NCI-H1092 treated with DMSO at 0.1 percent for 48 hours (cell line): ENCODE measurements at regions not wholly inside any gene's neighbourhood (a gene's known extent, or its start where the extent isn't known, plus 50 kb on each side); places are given as distances from the start of the nearest gene placed in this dataset.

Experiments
- DNase-seq: peaks from one replicate; lab custom pipeline; 2025; lab: John Stamatoyannopoulos, UW

DNA sequence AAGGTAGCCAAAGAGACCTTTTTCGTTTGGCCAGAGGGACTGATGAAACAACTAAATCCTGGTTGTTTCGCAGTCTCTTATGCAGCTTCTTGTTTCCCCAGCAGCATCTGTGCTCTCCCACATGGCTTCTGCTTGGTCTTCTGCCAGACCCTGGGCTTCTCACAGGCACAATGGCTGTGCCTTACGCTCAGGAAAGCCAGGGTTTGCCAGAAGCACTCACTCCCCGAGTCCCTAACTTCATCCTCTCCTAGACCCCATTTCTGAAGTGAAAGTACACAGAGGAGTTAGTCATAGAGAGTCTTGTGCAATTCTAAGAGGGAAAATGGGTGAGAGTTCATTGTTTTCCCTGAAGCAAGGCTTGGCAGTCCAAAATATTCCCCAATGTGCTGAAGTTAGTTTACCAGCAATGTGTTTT is 121.7 kb downstream of the EVX1 start:
- DNase-seq: no peak

DNA sequence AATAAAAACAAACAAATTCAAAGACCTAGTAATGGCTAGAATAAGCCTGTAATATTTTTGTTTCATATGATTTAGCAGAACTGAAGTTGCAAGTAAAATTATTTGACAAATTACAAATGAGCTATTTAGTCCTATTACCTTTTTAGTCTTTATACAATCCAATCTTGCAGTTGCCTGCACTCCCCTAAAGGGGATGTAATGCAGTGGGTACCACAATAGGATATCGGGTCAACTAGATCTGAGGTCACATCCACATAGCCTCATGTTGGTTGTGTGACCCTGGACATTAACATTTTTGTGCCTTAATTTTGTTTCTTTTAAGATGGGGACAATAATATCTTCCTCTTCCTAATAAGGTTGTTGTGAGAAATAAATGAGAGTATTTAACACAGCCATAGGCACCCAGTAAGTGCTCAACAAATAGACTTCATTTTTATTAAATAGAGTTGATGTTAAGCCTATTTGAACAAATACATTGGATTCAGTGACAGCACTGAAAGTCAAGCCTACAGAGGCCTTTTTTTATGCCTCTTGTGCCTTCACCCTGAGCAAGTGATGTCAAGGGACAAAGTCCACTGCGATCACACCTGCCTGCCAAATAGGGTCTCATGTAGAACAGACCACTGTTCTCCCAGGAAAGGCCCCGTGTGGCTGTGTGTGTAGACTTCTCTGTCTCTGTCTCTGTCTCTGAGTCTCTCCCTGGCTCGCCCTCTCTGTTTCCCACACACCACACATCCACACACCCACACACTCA is 124.8 kb downstream of the EVX1 start:
- DNase-seq: no peak

DNA sequence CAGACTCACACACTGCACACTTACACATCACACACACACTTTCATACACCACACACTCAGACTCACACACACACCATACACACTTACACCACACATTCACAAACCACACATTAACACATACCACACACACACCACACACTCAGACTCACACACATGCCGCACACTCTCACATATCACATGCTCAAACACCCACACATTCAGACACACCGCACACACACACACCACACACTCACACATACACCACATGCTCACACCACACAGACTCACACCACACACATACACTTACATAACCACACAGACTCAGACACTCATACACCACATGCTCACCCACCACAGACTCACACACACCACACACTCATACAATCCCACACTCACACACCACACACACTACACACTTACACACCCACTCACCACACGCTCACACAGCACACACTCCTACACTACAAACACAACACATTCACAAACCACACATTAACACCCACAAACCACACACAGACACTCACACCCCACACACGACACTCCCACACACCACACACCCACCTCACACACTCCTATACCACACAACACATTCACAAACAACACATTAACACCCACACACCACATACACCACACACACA is 125.4 kb downstream of the EVX1 start:
- DNase-seq: no peak

DNA sequence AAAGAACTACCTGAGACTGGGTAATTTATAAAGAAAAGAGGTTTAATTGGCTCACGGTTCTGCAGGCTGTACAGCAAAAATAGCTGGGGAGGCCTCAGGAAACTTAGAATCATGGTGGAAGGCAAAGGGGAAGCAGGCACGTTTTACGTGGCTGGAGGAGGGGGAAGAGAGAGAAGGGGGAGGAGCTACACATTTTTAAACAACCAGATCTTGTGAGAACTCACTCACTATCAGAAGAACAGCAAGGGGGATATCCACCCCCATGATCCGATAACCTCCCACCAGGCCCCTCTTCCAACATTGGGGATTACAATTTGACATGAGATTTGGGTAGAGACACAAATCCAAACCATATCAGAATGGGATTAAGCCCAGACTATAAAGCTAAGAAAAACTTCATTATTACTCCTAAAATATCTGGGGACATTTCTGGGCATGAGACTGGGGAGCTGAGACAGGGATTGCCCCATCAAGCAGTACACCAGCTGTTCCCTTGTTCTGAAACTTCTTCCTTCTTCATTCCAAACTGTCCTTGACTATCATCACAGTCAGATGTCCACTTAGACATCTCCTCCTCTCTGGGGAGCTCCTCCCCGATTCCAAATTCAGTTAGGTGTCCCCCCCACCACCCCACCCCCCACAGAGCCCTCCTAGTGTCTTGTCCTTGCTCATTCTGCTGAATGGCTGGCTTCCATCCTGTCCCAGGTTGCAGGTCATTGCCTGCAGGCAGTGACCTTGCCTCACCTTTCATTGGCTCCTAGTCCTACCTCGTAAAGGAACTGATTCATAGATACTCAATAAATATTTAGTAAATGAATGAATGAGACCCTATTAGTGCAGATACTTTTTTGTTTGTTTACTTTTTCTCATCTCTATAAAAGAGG is 132.6 kb downstream of the EVX1 start:
- DNase-seq: no peak

DNA sequence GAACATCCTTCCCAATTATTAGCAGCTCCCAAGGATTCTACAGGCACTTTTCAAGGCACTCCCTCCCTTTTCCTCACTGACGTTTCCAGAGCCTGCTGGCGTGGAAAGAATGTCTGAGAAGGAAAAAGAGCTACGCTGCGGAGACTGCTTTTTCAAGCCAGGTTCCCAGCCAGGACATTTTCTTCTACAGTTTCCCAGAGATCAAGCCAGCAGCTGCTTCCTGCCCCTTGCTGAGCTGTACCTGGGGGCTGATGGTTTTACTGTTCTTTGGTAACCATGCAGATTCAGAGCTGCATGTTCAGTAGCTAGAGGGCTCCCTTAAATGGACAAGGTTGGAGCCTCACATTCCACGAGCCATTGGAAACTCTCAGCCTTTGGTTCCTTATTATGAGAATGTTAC is 133.4 kb downstream of the EVX1 start:
- DNase-seq: no peak

DNA sequence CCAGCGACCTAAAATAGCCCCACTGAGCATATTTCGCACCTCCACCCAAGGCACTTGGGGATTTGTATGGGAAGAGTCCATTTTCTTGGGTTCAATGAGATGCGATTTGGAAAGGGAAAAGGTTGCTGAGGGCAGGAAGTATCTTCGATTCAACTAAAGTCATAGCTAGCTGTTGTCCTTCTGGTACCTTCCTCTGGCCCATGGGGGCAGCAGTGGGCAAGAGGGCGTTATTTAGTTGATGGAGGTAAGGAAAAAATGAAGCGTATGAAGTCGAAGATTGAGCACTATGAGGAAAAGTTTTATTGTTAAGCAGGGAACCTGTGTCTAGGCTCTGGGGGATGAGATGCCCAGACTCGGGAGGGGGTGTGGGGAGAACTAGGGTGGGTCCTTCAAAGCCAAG is 135.4 kb downstream of the EVX1 start:
- DNase-seq: no peak

DNA sequence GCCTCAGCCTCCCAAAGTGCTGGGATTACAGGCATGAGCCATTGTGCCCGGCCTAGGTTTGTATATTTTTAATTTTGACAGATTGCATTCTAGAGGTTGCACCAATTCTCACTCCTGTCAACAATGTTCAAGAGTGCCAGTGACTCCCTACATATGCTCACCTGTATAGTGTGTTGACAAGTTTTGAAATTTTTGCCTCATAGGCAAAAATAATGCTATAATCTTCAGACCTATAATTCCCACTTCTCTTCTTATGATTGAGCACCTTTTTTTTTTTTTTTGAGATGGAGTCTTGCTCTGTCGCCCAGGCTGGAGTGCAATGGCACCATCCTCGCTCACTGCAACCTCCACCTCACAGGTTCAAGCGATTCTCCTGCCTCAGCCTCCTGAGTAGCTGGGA is 139.7 kb downstream of the EVX1 start:
- no peak for DNase-seq

DNA sequence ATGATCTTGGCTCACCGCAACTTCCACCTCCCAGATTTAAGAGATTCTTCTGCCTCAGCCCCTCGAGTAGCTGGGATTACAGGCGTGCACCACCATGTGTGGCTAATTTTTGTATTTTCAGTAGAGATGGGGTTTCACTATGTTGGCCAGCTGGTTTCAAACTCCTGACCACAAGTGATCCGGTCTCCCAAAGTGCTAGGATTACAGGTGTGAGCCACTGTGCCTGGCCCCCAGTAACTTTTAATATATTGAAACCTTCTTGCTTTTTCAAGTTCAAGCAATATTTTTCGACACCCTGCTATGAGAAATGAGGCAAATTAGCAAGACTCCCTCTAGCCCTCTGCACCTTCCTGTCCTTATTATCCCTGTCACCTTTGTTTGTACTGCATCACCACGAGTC is 144.0 kb downstream of the EVX1 start:
- no peak for DNase-seq

DNA sequence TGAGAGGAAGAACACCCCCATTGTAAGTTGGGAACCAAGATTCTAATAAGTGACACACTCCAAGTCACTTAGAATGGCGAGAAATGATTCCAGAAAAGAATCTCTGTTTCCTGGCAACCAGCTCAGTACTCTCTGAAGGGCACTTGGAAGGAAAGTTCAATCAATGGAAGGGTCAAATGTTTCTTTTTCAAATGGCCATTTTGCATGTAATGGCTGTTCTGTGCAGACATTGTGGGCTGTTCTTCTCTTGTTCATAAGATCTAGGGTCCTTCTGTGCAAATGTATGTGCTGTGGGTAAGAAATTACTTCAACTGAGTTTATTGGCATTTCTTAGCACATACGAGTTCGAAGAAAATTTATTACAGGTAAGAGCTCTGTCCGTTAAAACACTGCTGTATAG is 145.3 kb downstream of the EVX1 start:
- no peak for DNase-seq

DNA sequence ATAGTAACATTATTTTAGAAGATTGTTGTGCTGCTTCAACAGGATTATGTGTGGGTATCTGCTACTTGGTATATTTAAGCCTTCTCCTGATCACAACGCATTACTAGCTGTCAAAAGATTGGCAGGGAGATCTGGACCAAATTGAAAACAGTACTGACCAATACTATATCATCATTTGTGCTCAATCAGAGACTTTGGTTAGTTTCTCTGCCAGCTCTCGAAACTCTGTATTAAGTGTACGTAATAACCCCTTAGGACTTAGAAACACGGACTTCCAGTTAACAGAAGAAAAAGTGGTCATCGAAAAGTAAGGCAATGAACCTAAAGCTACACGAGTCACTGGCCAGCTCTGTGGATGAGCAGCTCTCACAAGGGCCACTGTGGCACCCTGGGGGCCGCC is 146.0 kb downstream of the EVX1 start:
- DNase-seq: no peak

DNA sequence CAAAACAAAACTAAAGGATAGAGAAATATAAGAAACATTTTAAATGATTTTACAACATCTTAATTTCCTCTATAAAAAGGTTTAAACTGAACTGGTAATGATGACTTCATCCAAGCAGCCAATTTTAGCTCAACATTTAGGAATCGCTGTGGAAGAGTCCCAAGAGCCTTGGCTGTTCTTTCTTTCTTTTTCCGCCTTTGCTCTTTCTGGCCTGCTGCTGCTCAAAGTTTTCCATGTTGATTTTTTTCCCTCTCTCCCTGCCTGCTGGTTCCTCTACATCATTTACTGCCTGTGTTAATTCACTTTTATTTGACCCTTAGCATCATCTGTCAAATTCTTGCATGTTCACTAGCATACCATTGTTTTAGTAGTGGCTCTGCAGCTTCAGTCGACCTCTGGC is 146.9 kb downstream of the EVX1 start:
- no peak for DNase-seq

DNA sequence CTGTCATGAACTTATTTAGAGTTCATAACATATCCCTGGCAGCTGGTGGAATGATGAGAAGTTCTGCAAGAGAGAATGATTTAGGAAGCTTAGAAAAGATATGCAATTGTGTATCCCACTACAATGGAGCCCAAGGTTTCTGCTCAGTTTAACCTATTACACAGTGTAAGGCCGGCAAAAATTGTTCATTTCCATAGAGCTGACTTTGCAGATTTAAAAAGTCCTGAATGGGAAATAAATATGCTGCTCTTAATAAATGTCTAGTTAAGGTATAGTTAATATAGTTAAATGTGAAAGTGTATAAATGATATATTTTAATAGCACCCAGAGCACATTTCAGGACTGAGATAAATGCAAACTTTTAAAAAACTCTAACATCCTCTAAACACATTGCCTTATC is 149.9 kb downstream of the EVX1 start:
- no peak for DNase-seq

DNA sequence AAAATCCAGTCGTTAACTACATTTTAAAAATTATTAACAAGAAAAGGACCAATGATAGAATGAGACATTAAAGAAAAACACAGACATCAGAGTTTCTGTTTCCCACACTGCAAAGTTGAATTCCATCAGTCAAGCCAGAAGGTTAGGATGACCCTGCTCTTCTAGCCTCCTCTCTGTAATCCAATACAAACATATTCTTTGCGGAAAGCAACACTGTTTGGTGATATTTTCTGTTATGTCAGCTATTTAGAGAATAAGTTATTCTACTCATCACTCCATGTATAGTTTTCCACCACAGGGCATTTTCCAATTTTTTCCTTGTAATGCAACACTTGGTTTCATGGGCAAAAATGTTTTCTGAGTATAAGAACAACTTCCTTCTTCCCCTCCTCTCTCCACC is 152.3 kb downstream of the EVX1 start:
- DNase-seq: no peak

DNA sequence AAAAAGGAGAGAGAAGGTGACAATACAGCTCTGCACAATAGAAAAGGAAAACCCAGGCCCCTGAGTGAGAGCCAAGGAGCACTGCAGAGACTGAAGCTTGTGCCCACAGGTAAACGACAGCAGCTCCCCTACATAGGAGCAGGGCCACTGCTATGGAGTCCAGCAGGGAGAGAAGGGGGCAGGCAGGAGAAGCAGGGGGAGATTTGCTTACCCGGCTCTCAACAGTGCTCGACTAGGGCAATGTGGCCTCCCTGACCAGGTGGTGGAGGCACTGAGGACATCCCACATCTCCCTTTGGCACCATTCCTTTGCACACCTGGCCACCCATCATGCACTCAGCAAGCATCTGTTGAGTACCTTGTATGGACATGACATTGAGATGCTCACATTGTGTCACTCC is 153.0 kb downstream of the EVX1 start:
- no peak for DNase-seq

DNA sequence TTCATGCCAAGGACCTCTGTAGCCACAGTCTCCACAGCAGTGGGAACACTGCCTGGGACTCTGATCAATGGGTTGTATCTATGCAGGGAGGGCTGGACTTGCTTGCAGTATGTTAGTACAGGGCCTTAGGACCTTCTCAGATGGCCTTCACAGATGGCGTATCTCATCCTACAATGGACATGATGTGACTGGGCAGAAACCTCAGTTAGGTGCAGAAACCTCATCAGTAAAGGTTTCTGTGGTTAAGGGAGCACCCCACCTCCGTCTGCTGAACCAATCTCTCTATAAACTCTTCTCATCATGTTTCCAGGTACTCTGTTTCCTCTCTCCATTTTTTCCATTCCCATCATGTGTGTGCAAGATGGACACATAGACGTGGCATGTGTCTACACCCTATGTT is 154.9 kb downstream of the EVX1 start:
- no peak for DNase-seq

DNA sequence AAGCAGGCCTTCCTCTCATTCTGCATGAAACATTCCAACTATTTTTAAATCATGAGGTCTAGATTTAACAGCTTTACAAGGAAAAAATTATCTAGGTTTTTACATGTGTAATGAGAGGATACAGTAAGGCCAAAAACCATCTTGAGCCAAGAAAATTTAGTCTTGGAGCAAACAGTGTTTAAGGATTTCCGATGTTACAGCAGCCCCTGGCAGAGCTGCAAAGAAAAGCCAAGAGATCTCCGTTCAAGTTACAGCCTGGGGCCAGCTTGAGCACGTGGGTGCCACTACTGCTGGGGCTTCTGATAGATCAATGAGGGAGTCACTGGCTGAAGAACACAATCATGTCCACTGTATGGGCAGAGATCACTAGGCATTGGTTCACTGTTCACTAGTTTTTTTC is 156.2 kb downstream of the EVX1 start:
- DNase-seq: no peak

DNA sequence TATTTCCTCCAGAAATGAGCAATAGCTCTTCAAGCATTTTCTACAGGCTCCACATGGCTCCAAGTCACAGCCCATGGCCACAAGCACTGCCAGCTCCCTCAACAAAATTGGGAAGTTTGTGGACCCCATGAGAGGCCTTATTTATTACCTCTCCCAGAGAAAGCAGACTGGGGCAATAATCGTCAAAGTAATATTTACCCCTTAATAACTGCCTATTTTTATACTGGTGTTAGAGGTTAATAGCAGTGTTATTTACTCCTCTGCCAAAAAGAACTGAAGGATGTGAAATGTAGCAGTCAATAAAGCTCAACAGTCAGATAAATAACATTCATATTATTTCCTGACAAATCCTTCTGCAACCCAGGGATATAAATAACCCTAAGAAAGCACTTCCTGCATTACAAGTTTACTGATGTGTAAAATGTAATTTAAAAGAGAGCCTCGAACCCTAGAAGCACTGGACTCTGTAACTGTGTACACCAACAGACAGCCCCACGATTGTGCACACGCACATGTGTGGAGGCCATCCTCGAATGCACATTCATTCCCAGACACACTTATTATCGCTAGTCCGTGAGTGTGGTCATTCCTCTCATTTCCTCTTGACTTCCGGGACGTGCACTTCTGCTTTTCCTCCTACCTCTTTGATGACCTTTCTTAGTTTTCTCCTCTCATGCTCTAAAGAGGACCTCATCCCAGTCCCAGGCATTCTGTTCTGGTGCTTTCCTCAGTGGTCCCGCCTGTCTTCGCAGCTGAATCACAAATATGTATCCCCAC is 157.4 kb downstream of the EVX1 start:
- no peak for DNase-seq

DNA sequence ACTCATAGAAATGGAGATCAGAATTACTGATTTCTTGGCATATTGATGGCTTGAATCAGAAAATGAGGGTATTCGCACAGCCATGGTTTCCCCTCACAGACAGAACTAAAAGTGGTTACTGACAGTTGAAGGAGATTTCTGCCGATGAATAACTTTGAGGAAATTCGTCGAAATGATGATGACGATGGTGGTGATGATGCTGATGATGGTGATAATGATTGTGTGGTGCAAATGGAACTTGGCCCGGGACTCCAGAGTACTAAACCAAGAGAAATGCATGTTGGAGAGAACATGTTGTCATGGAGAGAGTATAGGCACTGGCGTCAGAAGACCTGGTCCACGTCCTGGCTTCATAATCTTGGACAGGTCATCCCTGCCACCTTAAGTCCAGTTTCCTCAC is 163.2 kb downstream of the EVX1 start:
- no peak for DNase-seq

DNA sequence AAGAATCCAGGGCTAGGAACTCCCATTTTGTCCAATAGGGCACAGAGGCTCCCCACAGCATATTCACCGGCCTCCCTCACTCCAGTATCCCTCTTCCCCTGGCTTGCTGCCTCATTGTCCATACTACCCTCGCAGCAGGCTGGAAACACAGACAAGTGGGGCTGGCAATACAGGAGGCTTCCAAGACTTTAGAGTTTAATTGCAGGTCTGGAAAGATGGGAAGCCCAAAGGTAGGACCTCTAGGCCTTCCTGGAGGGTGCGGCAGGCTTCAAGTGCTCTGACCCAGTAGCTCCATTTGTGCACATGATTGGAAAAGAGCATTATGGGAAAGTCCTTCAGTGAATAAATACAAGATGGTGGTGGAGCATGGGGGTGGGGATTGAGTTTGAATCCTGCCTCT is 166.7 kb downstream of the EVX1 start:
- DNase-seq: no peak

DNA sequence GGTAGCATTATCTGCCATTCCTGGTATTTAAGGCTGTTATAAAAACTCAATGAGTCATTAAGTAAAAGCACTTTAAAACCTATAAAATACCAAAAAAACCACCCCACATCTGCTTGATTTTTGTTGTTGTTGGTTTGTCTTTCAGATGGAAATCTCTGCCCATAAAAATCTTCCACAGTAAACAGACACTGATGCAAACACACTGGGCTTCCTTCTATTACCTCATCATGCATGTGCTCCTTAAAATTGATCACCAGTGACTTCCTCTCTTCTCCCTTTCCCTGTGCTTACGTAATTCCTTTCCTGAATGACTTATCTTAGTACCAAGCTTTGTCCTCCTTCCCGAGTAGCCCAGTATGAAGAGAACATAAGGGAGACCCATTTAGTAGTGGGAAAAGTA is 167.2 kb downstream of the EVX1 start:
- DNase-seq: no peak

DNA sequence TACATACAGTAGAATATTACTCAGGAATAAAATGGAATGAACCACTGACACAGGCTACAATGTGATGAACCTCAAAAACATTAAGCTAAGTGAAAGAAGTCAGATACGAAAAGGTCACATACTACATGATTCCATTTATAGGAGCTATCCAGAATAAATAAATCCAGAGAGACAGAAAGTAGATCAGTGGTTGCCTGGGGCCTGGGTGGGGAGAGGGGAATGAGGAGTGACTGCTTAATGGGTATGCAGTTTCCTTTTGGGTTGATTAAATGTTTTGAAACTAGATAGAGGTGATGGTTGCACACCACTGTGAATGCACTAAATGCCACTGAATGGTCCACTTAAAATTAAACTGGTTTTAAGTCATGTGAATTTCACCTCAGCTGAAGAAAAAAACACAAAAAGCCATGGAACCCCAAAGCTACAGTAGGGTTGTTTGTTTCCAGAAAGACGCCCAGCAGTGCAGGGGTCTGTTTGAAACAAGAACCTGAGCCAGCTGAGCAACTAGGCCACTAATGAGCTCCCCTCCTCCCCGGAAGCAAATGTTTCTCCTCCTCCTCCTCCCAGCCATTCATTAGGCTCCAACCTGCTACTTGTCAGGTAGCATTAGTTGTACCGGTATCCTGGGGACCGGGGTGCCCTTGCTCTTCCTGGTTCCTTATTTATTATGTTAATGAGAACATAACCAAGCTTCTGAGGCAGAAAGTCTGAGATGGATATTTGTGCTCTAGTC is 168.4 kb downstream of the EVX1 start:
- DNase-seq: no peak

DNA sequence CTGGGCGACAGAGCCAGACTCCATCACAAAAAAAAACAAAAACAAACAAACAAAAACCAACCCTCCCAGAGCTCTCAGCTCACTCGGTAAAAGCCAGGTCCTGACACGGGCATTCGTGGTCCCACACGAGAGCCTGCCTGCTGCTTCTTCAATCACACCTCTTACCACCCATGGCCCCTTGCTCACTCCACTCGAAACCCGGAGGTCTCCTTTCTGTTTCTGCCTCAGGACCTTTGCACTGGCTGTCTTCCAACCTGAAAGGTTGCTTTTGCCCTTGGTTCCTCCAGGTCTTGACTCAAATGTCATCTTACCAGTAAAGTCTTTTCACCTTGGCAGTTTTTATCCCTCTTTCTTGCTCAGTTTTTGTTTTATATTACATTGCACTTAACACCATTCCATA is 169.6 kb downstream of the EVX1 start:
- DNase-seq: no peak
